ENCODE measurements at regions not wholly inside any gene's neighbourhood (a gene's known extent, or its start where the extent isn't known, plus 50 kb on each side); places are given as distances from the start of the nearest gene placed in this dataset.

DNA sequence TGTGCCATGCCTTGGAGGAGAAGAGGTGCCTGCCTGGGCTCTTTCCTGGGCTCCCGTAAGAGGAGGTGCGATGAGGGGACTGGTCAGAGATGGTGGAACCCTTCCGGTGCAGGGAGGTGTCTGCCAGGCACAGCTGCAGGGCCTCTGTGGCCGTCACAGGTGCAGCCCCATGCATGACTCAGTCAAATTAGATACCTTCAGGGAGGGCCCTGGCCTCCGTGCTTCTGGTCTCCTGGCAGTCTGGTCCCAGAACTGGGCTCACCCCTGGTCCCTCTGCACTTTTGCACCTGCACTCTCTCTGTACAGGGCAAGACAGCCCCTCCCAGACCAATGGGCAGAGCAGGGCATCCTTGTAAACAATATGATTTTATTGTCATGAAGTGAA is 49.9 kb upstream of the LRPAP1 start:
- TF ChIP-seq, protein P1, sequence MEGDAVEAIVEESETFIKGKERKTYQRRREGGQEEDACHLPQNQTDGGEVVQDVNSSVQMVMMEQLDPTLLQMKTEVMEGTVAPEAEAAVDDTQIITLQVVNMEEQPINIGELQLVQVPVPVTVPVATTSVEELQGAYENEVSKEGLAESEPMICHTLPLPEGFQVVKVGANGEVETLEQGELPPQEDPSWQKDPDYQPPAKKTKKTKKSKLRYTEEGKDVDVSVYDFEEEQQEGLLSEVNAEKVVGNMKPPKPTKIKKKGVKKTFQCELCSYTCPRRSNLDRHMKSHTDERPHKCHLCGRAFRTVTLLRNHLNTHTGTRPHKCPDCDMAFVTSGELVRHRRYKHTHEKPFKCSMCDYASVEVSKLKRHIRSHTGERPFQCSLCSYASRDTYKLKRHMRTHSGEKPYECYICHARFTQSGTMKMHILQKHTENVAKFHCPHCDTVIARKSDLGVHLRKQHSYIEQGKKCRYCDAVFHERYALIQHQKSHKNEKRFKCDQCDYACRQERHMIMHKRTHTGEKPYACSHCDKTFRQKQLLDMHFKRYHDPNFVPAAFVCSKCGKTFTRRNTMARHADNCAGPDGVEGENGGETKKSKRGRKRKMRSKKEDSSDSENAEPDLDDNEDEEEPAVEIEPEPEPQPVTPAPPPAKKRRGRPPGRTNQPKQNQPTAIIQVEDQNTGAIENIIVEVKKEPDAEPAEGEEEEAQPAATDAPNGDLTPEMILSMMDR (IDR thresholded peaks at IDR 0.05), result no peak
- no peak for TF ChIP-seq POLR2A (IDR thresholded peaks at IDR 0.05)
